Epithelial cell of esophagus (primary cell): ENCODE measurements at regions not wholly inside any gene's neighbourhood (a gene's known extent, or its start where the extent isn't known, plus 50 kb on each side); places are given as distances from the start of the nearest gene placed in this dataset.
A peak's percentile ranks its signal among the peaks of the same experiment; 100 is the strongest.

Experiments used
- DNase-seq: peaks from one replicate; pipeline ENCODE4 v3.0.0; 2010; ENCODE audit warnings: low read depth
- H3K4me3 ChIP-seq: 2 replicates; pipeline ENCODE4 v1.5.1; 2011; ENCODE audit warnings: mild to moderate bottlenecking, low read length, control low read depth
- CTCF ChIP-seq: IDR thresholded peaks from 2 replicates; pipeline ENCODE4 v1.5.1; 2011; ENCODE audit warnings: low read depth, mild to moderate bottlenecking, low read length, control low read depth, inconsistent platforms; ENCODE audit not compliant: insufficient read depth; ENCODE audit errors: missing control alignments

- no peak overlapping the region for H3K4me3 ChIP-seq
- DNase-seq, result no peak
- TF ChIP-seq CTCF, result no peak
Observed at GRCh38 chr5:96529559-96529958, 96.5 kb upstream of the PCSK1 start.

GRCh38 chr5:96530901-96531300 is 97.9 kb upstream of the PCSK1 start:
- DNase-seq, result no peak
- no peak overlapping the region for H3K4me3 ChIP-seq
- no peak for TF ChIP-seq CTCF

- H3K4me3 ChIP-seq, result no peak overlapping the region
- no peak for TF ChIP-seq CTCF
Observed at GRCh38 chr5:96533371-96533770, 100.3 kb upstream of the PCSK1 start.

GRCh38 chr5:96537386-96537785 is 104.3 kb upstream of the PCSK1 start:
- no peak for TF ChIP-seq CTCF
- no peak overlapping the region for H3K4me3 ChIP-seq
- DNase-seq, result peak; percentile 46

More at GRCh38 chr5:96533371-96533770, 100.3 kb upstream of the PCSK1 start:
- DNase-seq, result no peak

GRCh38 chr5:96538808-96539250 is 105.8 kb upstream of the PCSK1 start:
- no peak overlapping the region for H3K4me3 ChIP-seq
- no peak for DNase-seq
- TF ChIP-seq CTCF, result no peak

- TF ChIP-seq CTCF, result no peak
- H3K4me3 ChIP-seq, result no peak overlapping the region
- DNase-seq, result peak; percentile 41
Observed at GRCh38 chr5:96546120-96546519, 113.1 kb upstream of the PCSK1 start.

- H3K4me3 ChIP-seq, result no peak overlapping the region
- DNase-seq, result no peak
- no peak for TF ChIP-seq CTCF
Observed at GRCh38 chr5:96547486-96547885, 114.4 kb upstream of the PCSK1 start.
